ENCODE measurements at regions not wholly inside any gene's neighbourhood (a gene's known extent, or its start where the extent isn't known, plus 50 kb on each side); places are given as distances from the start of the nearest gene placed in this dataset.
"Not testable (repeated sequence)": the region's sequence is repeated elsewhere in the genome, so short reads cannot be mapped to it uniquely, and the experiment has no call there.

DNA sequence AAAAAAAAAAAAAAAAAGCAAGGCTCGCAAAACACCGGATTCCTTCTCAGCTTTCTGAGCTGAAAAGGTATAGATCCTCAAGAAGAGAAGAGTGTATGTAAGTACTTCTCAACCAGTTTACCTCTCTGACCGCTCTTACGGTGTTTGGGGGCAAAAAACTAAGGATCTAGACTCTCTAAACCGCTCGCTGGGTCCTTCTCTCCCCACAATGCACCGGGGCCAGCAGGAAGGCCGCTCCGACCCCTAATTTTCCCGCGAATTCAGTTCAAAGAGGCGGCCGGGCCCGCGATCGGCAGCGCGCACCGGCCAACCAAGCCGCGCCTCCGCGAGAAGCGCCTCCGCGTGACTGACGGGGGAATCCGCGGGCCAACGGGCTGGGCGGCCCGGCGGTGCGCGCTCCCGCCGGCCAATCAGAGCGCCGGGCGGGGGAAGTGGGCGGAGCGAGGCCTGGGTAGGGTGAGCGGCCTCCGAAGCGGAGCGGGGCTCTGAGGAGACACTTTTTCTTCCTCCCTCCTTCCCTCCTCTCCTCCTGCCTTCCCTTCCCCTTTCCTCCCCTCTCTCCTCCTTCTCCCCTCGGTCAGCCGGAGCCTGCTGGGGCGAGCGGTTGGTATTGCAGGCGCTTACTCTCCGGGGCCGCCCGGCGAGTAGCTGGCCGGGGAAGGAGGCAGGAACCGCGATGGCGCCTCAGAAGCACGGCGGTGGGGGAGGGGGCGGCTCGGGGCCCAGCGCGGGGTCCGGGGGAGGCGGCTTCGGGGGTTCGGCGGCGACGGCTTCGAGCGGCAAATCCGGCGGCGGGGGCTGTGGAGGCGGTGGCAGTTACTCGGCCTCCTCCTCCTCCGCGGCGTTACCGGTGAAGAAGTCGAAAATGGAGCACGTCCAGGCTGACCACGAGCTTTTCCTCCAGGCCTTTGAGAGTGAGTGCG lies 93.0 kb downstream of the CRLF3 start:
- intact Hi-C loops (cut with DNase I); H3K27me3 ChIP-seq; H3K36me3 ChIP-seq; H3K4me1 ChIP-seq; H3K9me3 ChIP-seq: not testable (repeated sequence)
- peak; percentile 34 to 91 for DNase-seq (ENCODE audit: low spot score in 2 of 2)
- Histone ChIP-seq H3K27ac (peak overlapping the region; percentile 90 to 94), H3K4me3 (peak overlapping the region; percentile 85 to 100)

DNA sequence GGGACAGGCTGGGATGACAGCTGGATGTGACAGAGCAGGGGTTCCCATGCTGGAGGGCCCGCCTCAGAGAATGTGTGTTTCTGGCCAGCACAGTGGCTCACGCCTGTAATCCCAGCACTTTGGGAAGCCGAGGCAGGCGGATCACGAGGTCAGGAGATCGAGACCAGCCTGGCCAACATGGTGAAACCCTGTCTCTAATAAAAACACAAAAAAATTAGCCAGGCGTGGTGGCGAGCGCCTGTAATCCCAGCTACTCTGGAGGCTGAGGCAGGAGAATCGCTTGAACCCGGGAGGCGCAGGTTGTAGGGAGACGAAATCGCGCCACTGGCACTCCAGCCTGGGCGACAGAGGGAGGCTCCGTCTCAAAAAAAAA lies 93.7 kb downstream of the CRLF3 start:
- not testable (repeated sequence) for DNase-seq (ENCODE audit: low spot score in 2 of 2); H3K9me3 ChIP-seq

DNA sequence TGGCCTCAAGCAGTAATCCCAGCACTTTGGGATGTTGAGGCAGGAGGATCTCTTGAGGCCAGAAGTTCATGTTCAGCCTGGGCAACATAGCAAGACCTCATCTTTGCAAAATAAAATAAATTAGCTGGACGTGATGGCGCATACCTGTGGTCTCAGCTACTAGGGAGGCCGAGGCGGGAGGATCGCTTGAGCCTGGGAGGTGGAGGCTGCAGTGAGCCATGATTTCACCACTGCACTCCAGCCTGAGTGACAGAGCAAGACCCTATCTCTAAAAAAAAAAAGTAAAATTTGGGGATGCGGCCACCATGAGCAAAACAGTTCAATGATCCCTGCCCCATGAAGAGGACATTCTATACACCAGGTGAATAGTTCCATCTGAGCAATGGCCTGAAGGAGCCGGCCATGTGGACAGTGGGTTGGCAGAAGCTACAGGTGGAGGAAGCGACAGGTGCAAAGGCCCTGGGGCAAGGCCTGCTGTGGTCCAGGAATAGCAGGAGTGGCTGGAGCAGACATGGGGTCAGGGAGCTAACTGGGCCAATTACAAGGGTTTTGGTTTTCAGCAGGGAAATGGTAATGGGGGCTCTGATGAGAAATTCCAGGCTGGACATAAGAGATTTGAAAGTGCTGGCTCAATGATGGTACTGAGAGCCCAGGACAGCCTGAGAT lies 94.2 kb downstream of the CRLF3 start:
- H3K4me1 ChIP-seq; H3K4me3 ChIP-seq; H3K27me3 ChIP-seq; H3K9me3 ChIP-seq; H3K36me3 ChIP-seq; H3K27ac ChIP-seq; intact Hi-C loops (cut with DNase I): not testable (repeated sequence)
- peak in 1 of 2 donors; percentile 58 for DNase-seq (ENCODE audit: low spot score in 2 of 2)

More for the DNA sequence above, 93.7 kb downstream of the CRLF3 start:
- H3K4me1 ChIP-seq; H3K36me3 ChIP-seq; intact Hi-C loops (cut with DNase I); H3K27me3 ChIP-seq: not testable (repeated sequence)
- peak overlapping the region in 1 of 2 donors; percentile 94 for H3K27ac ChIP-seq
- H3K4me3 ChIP-seq: peak overlapping the region; percentile 85 to 100

DNA sequence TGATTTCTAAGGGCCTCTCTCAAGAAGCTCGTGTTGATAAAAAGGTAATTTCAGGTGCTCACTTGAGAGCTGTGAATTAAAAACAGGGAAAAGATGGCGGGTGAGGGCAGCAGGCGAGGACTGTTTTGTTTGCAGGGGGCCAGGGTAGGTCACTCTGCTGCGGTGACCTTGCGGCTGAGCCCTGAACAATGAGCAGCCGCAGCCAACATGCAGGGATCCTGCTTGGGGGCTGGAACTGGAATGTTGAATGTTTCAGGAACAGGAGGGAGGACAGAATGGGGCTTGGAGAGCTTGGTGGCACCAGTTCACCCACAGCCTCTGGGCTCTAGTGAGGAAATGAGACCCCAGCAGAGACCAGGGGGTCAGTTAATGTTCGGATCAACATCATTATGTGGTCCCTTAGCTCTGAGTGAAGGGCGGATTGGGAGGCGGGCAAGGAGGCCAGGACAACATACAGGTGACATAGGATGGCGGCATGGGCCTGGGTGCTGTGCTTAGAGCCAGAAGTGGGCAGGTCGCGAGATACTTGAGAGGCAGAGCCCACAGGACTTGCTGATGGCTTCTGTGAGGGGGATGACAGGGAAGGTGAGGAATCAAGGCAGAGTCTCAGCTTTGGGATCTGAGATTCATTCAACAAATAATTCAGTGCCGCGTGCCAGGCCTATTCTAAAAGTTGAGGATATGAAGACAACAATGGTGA lies 94.9 kb downstream of the CRLF3 start:
- intact Hi-C loops (cut with DNase I); H3K4me3 ChIP-seq; H3K9me3 ChIP-seq; H3K27me3 ChIP-seq; H3K36me3 ChIP-seq; H3K27ac ChIP-seq; H3K4me1 ChIP-seq: not testable (repeated sequence)
- peak in 1 of 2 donors; percentile 58 for DNase-seq (ENCODE audit: low spot score in 2 of 2)

DNA sequence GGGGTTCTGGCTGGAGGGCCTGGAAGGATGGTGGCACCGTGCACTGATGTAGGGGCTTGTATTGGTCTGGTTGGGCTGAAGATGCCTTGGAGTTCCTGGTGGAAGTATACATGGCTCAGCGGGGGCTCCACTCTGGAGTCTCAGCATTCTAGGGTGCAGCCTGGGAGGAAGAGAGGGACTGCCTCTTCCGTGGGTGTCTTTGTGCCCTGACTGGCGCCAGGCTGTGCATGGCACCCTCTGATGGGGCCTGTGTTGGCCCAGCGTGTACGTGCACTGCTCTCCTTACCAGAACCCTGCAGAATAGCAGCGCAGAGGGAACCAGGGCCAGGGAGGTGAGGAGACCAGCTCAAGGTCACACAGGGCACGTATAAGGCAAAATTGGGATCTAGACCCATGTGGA lies 97.0 kb downstream of the CRLF3 start:
- H3K9me3 ChIP-seq; DNase-seq (ENCODE audit: low spot score in 2 of 2); H3K27me3 ChIP-seq; H3K4me1 ChIP-seq; H3K36me3 ChIP-seq; intact Hi-C loops (cut with DNase I); H3K27ac ChIP-seq; H3K4me3 ChIP-seq: not testable (repeated sequence)

DNA sequence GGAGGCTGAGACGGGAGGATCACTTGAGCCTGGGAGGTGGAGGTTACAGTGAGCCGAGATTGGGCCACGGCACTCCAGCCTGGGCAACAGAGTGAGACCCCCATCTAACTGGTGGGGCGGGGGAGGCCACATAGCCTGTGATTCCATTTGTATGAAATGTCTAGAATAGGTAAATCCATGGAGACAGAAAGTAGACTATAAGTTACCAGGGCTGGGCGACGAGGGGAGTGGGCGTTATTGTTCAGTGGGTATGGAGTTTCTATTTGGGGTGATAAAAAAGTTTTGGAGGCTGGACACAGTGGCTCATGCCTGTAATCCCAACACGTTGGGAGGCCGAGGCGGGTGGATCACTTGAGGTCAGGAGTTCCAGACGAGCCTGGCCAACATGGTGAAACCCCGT lies 97.8 kb downstream of the CRLF3 start:
- peak in 1 of 2 donors; percentile 51 for DNase-seq (ENCODE audit: low spot score in 2 of 2)
- intact Hi-C loops (cut with DNase I); H3K4me3 ChIP-seq; H3K36me3 ChIP-seq; H3K27ac ChIP-seq; H3K9me3 ChIP-seq; H3K4me1 ChIP-seq; H3K27me3 ChIP-seq: not testable (repeated sequence)

DNA sequence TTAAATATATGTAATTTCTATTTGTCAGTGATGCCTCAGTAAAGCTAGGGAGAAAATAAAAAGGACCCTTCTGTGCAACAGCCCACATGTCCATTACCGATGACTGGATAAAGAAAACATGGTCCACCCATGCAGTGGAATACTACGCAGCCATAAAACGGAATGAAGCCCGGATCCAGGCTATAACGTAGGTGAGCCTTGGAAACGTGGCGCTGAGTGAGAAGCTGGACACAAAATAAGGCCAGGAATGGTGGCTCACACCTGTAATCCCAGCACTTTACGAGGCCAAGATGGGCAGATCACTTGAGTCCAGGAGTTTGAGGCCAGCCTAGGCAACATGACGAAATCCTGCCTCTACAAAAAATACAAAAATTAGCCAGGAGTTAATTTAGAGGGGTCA lies 98.2 kb downstream of the CRLF3 start:
- H3K27me3 ChIP-seq; H3K4me1 ChIP-seq; intact Hi-C loops (cut with DNase I); H3K27ac ChIP-seq; H3K4me3 ChIP-seq; H3K9me3 ChIP-seq; H3K36me3 ChIP-seq: not testable (repeated sequence)
- peak in 1 of 2 donors; percentile 12 for DNase-seq (ENCODE audit: low spot score in 2 of 2)

DNA sequence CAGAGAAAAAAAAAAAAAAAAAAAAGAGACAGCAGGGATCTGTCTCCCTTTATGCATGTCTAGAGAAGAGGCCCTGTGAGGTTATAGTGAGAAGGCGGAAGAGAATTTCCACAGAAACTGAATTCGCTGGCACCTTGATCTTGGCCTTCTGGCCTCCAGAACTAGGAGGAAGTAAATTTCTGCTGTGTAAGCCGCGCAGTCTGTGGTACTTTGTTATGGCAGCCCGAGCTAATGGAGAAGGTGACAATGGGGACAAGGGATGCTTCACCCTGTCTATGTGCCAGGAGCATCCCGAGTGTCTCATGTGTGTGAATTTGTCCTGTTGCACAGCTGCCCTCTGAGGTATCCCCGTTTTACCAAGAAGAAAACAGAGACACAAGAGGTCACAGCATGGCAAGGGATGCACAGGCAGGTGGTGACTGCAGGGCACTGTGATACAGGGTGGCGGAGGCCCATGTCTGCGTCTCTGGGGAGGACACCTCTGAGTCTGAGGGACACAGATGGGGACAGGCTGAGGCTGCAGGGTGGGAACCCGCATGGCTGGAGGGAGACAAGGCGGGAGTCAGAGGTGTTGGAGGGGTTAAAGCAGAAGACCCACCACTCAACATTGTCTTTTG lies 100.3 kb downstream of the CRLF3 start:
- DNase-seq (ENCODE audit: low spot score in 2 of 2): peak in 1 of 2 donors; percentile 35
- H3K27ac ChIP-seq; H3K27me3 ChIP-seq; H3K4me1 ChIP-seq; H3K9me3 ChIP-seq; intact Hi-C loops (cut with DNase I); H3K4me3 ChIP-seq; H3K36me3 ChIP-seq: not testable (repeated sequence)

DNA sequence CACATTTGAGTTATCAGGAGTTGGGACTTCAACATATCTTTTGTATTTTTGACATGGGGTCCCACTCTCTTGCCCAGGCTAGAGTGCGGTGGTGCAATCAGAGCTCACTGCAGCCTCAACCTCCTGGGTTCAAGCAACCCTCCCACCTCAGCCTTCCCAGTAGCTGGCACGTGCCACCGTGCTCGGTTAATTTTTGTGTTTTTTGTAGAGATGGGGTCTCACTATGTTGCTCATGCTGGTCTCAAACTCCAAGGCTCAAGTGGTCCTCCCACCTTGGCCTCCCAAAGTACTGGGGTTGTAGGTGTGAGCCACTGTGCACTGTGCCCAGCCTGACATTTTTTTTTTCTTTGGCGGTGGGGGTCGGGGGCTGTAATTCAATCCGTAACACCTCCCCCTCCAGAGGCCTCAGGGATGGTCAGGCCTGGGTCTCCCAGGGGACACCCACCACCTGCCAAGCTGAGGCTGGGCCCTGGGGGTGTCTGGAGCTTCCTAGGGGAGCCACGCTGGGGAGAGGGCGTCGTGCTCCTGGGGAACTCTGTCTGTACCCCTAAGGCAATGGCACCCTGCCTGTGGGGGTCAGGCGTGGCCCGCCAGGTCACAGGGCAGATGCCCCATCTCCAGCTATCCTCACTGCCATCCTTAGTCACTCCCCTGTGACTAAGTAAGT lies 102.2 kb downstream of the CRLF3 start:
- intact Hi-C loops (cut with DNase I); H3K27me3 ChIP-seq; H3K4me1 ChIP-seq; H3K4me3 ChIP-seq; H3K27ac ChIP-seq; H3K36me3 ChIP-seq; H3K9me3 ChIP-seq: not testable (repeated sequence)
- DNase-seq (ENCODE audit: low spot score in 2 of 2): peak in 1 of 2 donors; percentile 40

DNA sequence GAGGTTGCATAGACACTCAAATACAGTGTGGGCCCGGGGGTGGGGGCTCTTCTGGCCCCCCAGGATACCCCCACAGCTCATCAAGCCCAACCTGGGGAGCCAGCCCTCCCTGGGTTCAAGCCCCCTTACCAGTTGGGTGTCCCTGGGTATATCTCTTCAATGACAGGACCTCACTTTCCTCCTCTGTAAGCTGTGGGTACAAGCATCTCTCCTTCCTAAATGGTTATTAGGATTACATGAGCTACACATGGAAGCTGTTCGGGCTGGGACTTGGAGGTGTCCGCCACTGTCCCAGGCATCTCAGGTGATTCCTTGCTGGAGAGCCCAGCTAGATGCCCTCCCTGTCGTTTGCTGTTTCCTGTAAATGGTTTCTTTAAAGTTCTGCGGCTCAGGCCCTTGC lies 103.5 kb downstream of the CRLF3 start:
- H3K4me1 ChIP-seq; H3K27me3 ChIP-seq; H3K36me3 ChIP-seq; H3K27ac ChIP-seq; H3K4me3 ChIP-seq; H3K9me3 ChIP-seq; intact Hi-C loops (cut with DNase I): not testable (repeated sequence)
- peak in 1 of 2 donors; percentile 46 for DNase-seq (ENCODE audit: low spot score in 2 of 2)
